A549 (cell line): ENCODE measurements at regions not wholly inside any gene's neighbourhood (a gene's known extent, or its start where the extent isn't known, plus 50 kb on each side); places are given as distances from the start of the nearest gene placed in this dataset.

Experiments used
- ATAC-seq, 2 experiments: fragments of 200-7000 bp in 1 of 2; fragments of >200 bp in 1 of 2; cut with Nextera tagmentation in 1 of 2; cut with Tn5 transposase in 1 of 2; 3 replicates each; pipeline versions ENCODE4 v1.8.0 to v1.9.1; 2018 to 2020; ENCODE audit warnings: mild to moderate bottlenecking in 1 of 2, moderate library complexity in 1 of 2
- CTCF ChIA-PET: fragments of 300-600 bp; sonication (Branson Sonifier 250); formaldehyde crosslinking; extraction: SDS; loops from one replicate; lab custom pipeline; 2021; ENCODE audit warnings: antibody characterized with exemption, inconsistent platforms; lab: Yijun Ruan, JAX
- POLR2A ChIA-PET: fragments of 350-600 bp; formaldehyde crosslinking; extraction: SDS; loops from one replicate; lab custom pipeline; 2021; ENCODE audit warnings: antibody characterized with exemption, inconsistent platforms; lab: Yijun Ruan, JAX
- DNase-seq, 2 experiments: peaks; one replicate each; pipeline versions ENCODE4 v3.0.0 to v3.0.0-alpha.2; 2011 to 2016; ENCODE audit warnings: low read depth in 1 of 2, low spot score in 1 of 2
- FAIRE-seq: peaks from 2 replicates; lab custom pipeline; 2011; peaks lifted over from hg19 to GRCh38; lab: Jason Lieb, UNC
- H3K27ac ChIP-seq, 2 experiments: fragments of >200 bp; sonication (Bioruptor Twin); formaldehyde crosslinking; 3 replicates each; pipeline ENCODE4 v1.5.1; 2016 to 2017
- H3K4me1 ChIP-seq: fragments of >200 bp; sonication (Bioruptor Twin); formaldehyde crosslinking; 3 replicates; pipeline ENCODE4 v1.6.1; 2016
- H3K4me2 ChIP-seq: fragments of >200 bp; sonication (Bioruptor Twin); formaldehyde crosslinking; 3 replicates; pipeline ENCODE4 v1.6.1; 2016
- H3K4me3 ChIP-seq: fragments of >200 bp; sonication (Bioruptor Twin); formaldehyde crosslinking; 3 replicates; pipeline ENCODE4 v1.5.1; 2016
- H3K9me3 ChIP-seq: fragments of >200 bp; sonication (Bioruptor Twin); formaldehyde crosslinking; 3 replicates; pipeline ENCODE4 v1.6.1; 2016
- CBX2 ChIP-seq: fragments of 200-600 bp; sonication (generic); IDR thresholded peaks from 2 replicates; pipeline ENCODE4 v1.6.1; 2016; ENCODE audit warnings: low read depth, mild to moderate bottlenecking, borderline replicate concordance
- CHD2 ChIP-seq: fragments of 150-350 bp; IDR thresholded peaks from 2 replicates; pipeline ENCODE4 v1.6.1; 2014; ENCODE audit warnings: low read length; ENCODE audit not compliant: partially characterized antibody
- EP300 ChIP-seq, 2 experiments: fragments of >200 bp; sonication (Bioruptor Twin); formaldehyde crosslinking; IDR thresholded peaks; 2 replicates in 1 of 2; 3 replicates in 1 of 2; pipeline ENCODE4 v1.6.1; 2016 to 2017
- JUNB ChIP-seq: fragments of >200 bp; sonication (Bioruptor Twin); formaldehyde crosslinking; IDR thresholded peaks from 2 replicates; pipeline ENCODE4 v1.6.1; 2016
- NR3C1 ChIP-seq: fragments of >200 bp; sonication (Bioruptor Twin); formaldehyde crosslinking; IDR thresholded peaks from 3 replicates; pipeline ENCODE4 v1.6.1; 2017
- PHF8 ChIP-seq: fragments of 200-600 bp; sonication (generic); IDR thresholded peaks from 2 replicates; pipeline ENCODE4 v1.6.1; 2016; ENCODE audit warnings: low read depth, mild to moderate bottlenecking, antibody characterized with exemption, moderate library complexity, borderline replicate concordance
- POLR2A ChIP-seq: IDR thresholded peaks from 2 replicates; pipeline ENCODE4 v1.6.1; 2012; ENCODE audit warnings: mild to moderate bottlenecking, low read length
- POLR2AphosphoS2 ChIP-seq: conservative IDR thresholded peaks from 2 replicates; pipeline ENCODE4 v1.6.1; 2012; ENCODE audit warnings: low read length, improper control_type of control experiment, inconsistent platforms
- RARB ChIP-seq: fragments of 250-450 bp; sonication (Bioruptor Pico); IDR thresholded peaks from 2 replicates; pipeline ENCODE4 v1.8.0; 2021; ENCODE audit warnings: mild to moderate bottlenecking, moderate library complexity
- RNF2 ChIP-seq: fragments of 200-600 bp; sonication (generic); IDR thresholded peaks from 2 replicates; pipeline ENCODE4 v1.6.1; 2016; ENCODE audit warnings: low read depth, mild to moderate bottlenecking, antibody characterized with exemption, moderate library complexity, borderline replicate concordance
- TFCP2L1 ChIP-seq: fragments of 250-450 bp; sonication (Bioruptor Pico); IDR thresholded peaks from 2 replicates; pipeline ENCODE4 v1.5.0; 2021; ENCODE audit warnings: mild to moderate bottlenecking
- ZFP36 ChIP-seq: fragments of 450-650 bp; IDR thresholded peaks from 2 replicates; pipeline ENCODE4 v1.6.1; 2014; ENCODE audit warnings: borderline replicate concordance; ENCODE audit not compliant: partially characterized antibody
- ZNF302 ChIP-seq: fragments of 250-450 bp; sonication (Bioruptor Pico); IDR thresholded peaks from 2 replicates; pipeline ENCODE4 v1.9.0; 2021; ENCODE audit warnings: inconsistent platforms, mild to moderate bottlenecking, moderate library complexity
- ZSCAN20 ChIP-seq: fragments of 250-450 bp; sonication (Bioruptor Pico); IDR thresholded peaks from 2 replicates; pipeline ENCODE4 v1.8.0; 2022; ENCODE audit warnings: mild to moderate bottlenecking, moderate library complexity
- WGBS: methylation state at CpG from one replicate; pipeline ENCODE4 v1.1.6; 2017; ENCODE audit errors: missing lambda C conversion rate; 5-methylcytosine and 5-hydroxymethylcytosine counted together
- TF ChIP-seq, protein P1 (sequence below): fragments of >200 bp; sonication (Bioruptor Twin); formaldehyde crosslinking; IDR thresholded peaks from 2 replicates; pipeline ENCODE4 v1.6.1; 2016
- TF ChIP-seq, protein P2 (sequence below): fragments of >200 bp; sonication (Bioruptor Twin); formaldehyde crosslinking; IDR thresholded peaks from 3 replicates; pipeline ENCODE4 v1.6.1; 2016
- TF ChIP-seq, protein P3 (sequence below): IDR thresholded peaks from 2 replicates; pipeline ENCODE4 v1.6.1; 2012; ENCODE audit warnings: low read depth, borderline replicate concordance
- TF ChIP-seq, protein P4 (sequence below): fragments of 150-350 bp; IDR thresholded peaks from 2 replicates; pipeline ENCODE4 v1.6.1; 2014; ENCODE audit warnings: low read depth, mild to moderate bottlenecking, low read length

DNA sequence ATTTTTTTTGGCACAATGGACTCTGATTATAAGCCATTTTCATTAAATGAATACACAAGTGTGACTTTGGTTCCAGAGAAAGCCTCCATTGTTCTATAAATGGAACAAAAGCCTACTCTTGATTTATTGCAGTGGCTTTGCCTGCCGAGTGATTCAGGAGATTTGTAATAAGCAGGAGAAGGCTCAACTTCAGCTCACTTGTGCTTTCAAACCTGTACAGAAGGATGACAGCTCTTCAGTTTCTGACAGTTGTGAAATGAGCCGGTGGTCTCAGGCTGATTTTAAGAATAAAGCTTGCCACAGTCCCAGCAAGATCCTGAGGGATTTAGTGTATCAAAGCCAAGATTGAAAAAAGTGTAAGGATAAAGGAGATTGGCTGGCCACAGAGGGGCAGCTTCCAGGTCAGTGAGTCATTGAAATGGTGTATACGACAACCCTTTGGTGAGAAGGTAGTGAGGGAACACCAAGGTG, 438.8 kb upstream of the TGFBR2 start:
- POLR2A ChIA-PET = no interaction called here

DNA sequence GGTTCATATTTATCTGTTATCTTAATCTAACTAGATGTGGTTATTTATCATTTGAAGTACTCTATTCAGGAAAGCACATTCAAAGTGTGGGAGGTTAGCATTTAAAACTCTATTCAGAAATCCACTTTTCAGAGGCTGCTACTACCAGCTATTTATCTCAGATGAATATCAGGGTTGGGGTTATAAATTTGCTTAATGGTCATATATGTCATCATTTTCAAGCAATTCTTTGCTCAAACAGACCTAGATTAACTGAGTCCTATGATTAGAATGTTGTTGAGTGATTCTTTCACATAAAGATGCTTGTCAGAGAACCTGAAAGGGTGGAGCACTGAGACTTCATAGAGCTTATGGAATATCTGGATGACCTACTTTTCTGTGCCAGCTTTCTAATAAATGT, 436.9 kb upstream of the TGFBR2 start:
- DNase-seq = no peak
- Histone ChIP-seq H3K4me2 (no peak overlapping the region), H3K9me3 (no peaks in the 10 kb centered on the region), H3K4me1 (no peaks in the 10 kb centered on the region; the same call in 2 of the 3 replicates), H3K4me3 (no peak overlapping the region), H3K27ac (no peak overlapping the region)
- TF ChIP-seq CHD2 (no peak), ZNF302 (CRISPR knock-in tag) (no peak), TFCP2L1 (CRISPR knock-in tag) (no peak), PHF8 (no peak)
- TF ChIP-seq, protein P1, sequence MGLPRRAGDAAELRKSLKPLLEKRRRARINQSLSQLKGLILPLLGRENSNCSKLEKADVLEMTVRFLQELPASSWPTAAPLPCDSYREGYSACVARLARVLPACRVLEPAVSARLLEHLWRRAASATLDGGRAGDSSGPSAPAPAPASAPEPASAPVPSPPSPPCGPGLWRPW = no peak
- ChIA-PET POLR2A (no interaction called here), CTCF (interaction anchor here (0.5 to 1.0 kb wide), 2 partner anchors 9 to 30 kb away, joined by 3 to 4 read pairs; no protein-coding TSS in a partner anchor)
- no peak for FAIRE-seq
- no peak for ATAC-seq

More for the DNA sequence above, 438.8 kb upstream of the TGFBR2 start:
- Histone ChIP-seq H3K4me2 (no peak overlapping the region), H3K9me3 (no peaks in the 10 kb centered on the region), H3K27ac (no peak overlapping the region), H3K4me3 (no peak overlapping the region), H3K4me1 (no peaks in the 10 kb centered on the region; the same call in 2 of the 3 replicates)
- no peak for FAIRE-seq
- TF ChIP-seq ZSCAN20 = no peak
- TF ChIP-seq POLR2AphosphoS2 = no peak
- TF ChIP-seq JUNB = no peak
- no peak for TF ChIP-seq RNF2
- no peak for TF ChIP-seq RARB (CRISPR knock-in tag)
- TF ChIP-seq TFCP2L1 (CRISPR knock-in tag) = no peak
- no peak for TF ChIP-seq EP300 (IDR thresholded peaks at IDR 0.05)
- TF ChIP-seq, protein P2, sequence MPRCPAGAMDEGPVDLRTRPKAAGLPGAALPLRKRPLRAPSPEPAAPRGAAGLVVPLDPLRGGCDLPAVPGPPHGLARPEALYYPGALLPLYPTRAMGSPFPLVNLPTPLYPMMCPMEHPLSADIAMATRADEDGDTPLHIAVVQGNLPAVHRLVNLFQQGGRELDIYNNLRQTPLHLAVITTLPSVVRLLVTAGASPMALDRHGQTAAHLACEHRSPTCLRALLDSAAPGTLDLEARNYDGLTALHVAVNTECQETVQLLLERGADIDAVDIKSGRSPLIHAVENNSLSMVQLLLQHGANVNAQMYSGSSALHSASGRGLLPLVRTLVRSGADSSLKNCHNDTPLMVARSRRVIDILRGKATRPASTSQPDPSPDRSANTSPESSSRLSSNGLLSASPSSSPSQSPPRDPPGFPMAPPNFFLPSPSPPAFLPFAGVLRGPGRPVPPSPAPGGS = no peak
- TF ChIP-seq NR3C1 = no peak
- TF ChIP-seq ZFP36 = no peak
- no peak for TF ChIP-seq POLR2A
- TF ChIP-seq, protein P3, sequence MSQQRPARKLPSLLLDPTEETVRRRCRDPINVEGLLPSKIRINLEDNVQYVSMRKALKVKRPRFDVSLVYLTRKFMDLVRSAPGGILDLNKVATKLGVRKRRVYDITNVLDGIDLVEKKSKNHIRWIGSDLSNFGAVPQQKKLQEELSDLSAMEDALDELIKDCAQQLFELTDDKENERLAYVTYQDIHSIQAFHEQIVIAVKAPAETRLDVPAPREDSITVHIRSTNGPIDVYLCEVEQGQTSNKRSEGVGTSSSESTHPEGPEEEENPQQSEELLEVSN = no peak
- no peak for ATAC-seq
- no peak for DNase-seq
- CTCF ChIA-PET = interaction anchor here (0.7 kb wide), 1 partner anchor 32 kb away, joined by 3 read pairs; no protein-coding TSS in a partner anchor
- WGBS = 82% methylated on average over 3 of the region's 3 CpGs

DNA sequence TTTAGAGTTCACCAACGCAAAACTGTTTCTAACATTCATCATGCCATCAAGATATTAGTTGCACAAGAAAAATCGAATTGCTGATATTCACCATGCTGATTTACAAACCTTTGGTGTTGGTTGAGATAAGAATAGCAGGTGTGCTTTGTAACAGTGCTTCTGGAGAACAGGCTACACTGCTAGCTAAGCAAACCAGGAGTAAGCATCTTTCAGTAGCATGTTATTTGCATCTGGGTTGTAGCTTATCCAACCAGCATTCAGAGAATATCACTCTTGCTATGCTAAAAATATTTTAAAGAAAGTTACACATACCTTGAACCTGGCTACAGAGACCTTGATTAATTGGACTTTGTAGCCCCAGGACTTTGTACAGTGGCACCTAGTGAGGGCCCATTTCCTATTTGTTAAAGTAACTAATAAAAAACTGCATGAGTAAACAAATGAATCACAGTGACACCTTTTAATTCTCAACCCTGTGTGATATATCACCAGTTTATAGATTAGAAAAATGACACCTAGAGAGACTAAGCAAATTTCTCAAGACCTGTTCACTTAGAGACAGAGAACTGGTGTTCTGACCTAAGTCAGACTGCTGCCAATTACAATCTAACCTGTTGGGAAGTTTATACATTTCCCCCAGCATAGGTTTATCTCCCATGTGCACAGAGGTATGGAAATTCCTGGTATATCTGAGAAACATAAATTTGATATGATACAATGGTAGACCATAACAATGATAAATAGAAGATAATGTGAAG, 435.5 kb upstream of the TGFBR2 start:
- POLR2A ChIA-PET = no interaction called here
- no peak overlapping the region for H3K27ac ChIP-seq
- no peaks in the 10 kb centered on the region; the same call in 2 of the 3 replicates for H3K4me1 ChIP-seq
- DNase-seq = no peak
- CTCF ChIA-PET = no interaction called here
- H3K4me2 ChIP-seq = no peak overlapping the region
- ATAC-seq = no peak
- TF ChIP-seq CBX2 = no peak
- TF ChIP-seq, protein P4, sequence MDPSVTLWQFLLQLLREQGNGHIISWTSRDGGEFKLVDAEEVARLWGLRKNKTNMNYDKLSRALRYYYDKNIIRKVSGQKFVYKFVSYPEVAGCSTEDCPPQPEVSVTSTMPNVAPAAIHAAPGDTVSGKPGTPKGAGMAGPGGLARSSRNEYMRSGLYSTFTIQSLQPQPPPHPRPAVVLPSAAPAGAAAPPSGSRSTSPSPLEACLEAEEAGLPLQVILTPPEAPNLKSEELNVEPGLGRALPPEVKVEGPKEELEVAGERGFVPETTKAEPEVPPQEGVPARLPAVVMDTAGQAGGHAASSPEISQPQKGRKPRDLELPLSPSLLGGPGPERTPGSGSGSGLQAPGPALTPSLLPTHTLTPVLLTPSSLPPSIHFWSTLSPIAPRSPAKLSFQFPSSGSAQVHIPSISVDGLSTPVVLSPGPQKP = no peak
- FAIRE-seq = no peak
- 50% methylated on average over 2 of the region's 2 CpGs for WGBS
- H3K9me3 ChIP-seq = no peaks in the 10 kb centered on the region
- H3K4me3 ChIP-seq = no peak overlapping the region
